NCI-H345 (cell line): ENCODE measurements at regions not wholly inside any gene's neighbourhood (a gene's known extent, or its start where the extent isn't known, plus 50 kb on each side); places are given as distances from the start of the nearest gene placed in this dataset.
"Not testable (repeated sequence)": the region's sequence is repeated elsewhere in the genome, so short reads cannot be mapped to it uniquely, and the experiment has no call there.

Source experiments
- DNase-seq: peaks from one replicate; lab custom pipeline; 2025; lab: John Stamatoyannopoulos, UW

GRCh38 chr20:41717483-41717882, 99.3 kb upstream of the CHD6 start:
- peak; percentile 97 for DNase-seq

GRCh38 chr20:41716911-41717310, 98.7 kb upstream of the CHD6 start:
- no peak for DNase-seq

- no peak for DNase-seq
Measured at GRCh38 chr20:41716436-41716835, 98.3 kb upstream of the CHD6 start.

GRCh38 chr20:41715526-41715925, 97.3 kb upstream of the CHD6 start:
- DNase-seq: no peak

GRCh38 chr20:41714030-41714429, 95.9 kb upstream of the CHD6 start:
- DNase-seq: peak; percentile 32

- DNase-seq: no peak
Measured at GRCh38 chr20:41704896-41705295, 86.7 kb upstream of the CHD6 start.

- DNase-seq: no peak
Measured at GRCh38 chr20:41702647-41703046, 84.5 kb upstream of the CHD6 start.

- DNase-seq: no peak
Measured at GRCh38 chr20:41701588-41702348, 83.6 kb upstream of the CHD6 start.

GRCh38 chr20:41699673-41700072, 81.5 kb upstream of the CHD6 start:
- not testable (repeated sequence) for DNase-seq

- peak; percentile 57 for DNase-seq
Measured at GRCh38 chr20:41697861-41698559, 79.8 kb upstream of the CHD6 start.

- no peak for DNase-seq
Measured at GRCh38 chr20:41696428-41696827, 78.3 kb upstream of the CHD6 start.

GRCh38 chr20:41694796-41695195, 76.6 kb upstream of the CHD6 start:
- DNase-seq: no peak

- DNase-seq: peak; percentile 98
Measured at GRCh38 chr20:41693136-41693979, 75.2 kb upstream of the CHD6 start.

- DNase-seq: peak; percentile 84
Measured at GRCh38 chr20:41692479-41693135, 74.4 kb upstream of the CHD6 start.

- no peak for DNase-seq
Measured at GRCh38 chr20:41691443-41691842, 73.3 kb upstream of the CHD6 start.

GRCh38 chr20:41690702-41691101, 72.5 kb upstream of the CHD6 start:
- no peak for DNase-seq

- no peak for DNase-seq
Measured at GRCh38 chr20:41686961-41687360, 68.8 kb upstream of the CHD6 start.

GRCh38 chr20:41685145-41685544, 67.0 kb upstream of the CHD6 start:
- DNase-seq: peak; percentile 22

- DNase-seq: no peak
Measured at GRCh38 chr20:41678799-41679198, 60.6 kb upstream of the CHD6 start.

GRCh38 chr20:41672282-41672681, 54.1 kb upstream of the CHD6 start:
- DNase-seq: no peak

GRCh38 chr20:41671143-41671542, 53.0 kb upstream of the CHD6 start:
- DNase-seq: peak; percentile 81

- DNase-seq: peak; percentile 14
Measured at GRCh38 chr20:41670631-41671030, 52.5 kb upstream of the CHD6 start.
